IPS-NIHi7 (cell line): ENCODE measurements at regions not wholly inside any gene's neighbourhood (a gene's known extent, or its start where the extent isn't known, plus 50 kb on each side); places are given as distances from the start of the nearest gene placed in this dataset.
A peak's percentile ranks its signal among the peaks of the same experiment; 100 is the strongest.

Experiments used
- DNase-seq: peaks from one replicate; pipeline ENCODE4 v3.0.0; 2012; ENCODE audit warnings: mixed read lengths; ENCODE audit errors: extremely low spot score

GRCh38 chr12:79534029-79534867, 156.5 kb downstream of the PAWR start:
- no peak for DNase-seq

GRCh38 chr12:79532907-79533288, 157.9 kb downstream of the PAWR start:
- no peak for DNase-seq

- DNase-seq: no peak
Measured at GRCh38 chr12:79531518-79531917, 159.2 kb downstream of the PAWR start.

GRCh38 chr12:79527473-79527872, 163.3 kb downstream of the PAWR start:
- no peak for DNase-seq

GRCh38 chr12:79525357-79525756, 165.4 kb downstream of the PAWR start:
- no peak for DNase-seq

GRCh38 chr12:79524507-79525148, 166.1 kb downstream of the PAWR start:
- DNase-seq: no peak

- no peak for DNase-seq
Measured at GRCh38 chr12:79522989-79523386, 167.8 kb downstream of the PAWR start.

- DNase-seq: no peak
Measured at GRCh38 chr12:79522257-79522988, 168.3 kb downstream of the PAWR start.

- DNase-seq: no peak
Measured at GRCh38 chr12:79521576-79521975, 169.2 kb downstream of the PAWR start.

DNA sequence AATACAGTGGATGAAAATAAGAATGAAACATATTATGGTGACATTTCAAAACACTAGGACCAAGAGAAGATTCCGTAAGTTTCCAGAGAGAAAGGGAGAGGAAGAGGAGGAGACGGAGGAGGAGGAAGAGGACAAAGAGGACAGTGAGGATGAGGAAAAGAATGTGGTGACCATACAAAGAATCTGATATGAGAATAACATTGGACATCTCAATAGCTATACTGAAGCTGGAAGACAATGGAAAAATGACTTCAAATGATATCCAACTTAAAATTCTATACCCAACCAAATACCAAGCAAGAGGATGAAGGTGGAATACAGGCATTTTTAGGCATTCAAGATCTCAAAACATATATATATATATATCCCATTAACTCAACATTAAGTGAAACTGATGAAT, 173.4 kb downstream of the PAWR start:
- DNase-seq: no peak

GRCh38 chr12:79515530-79515935, 175.2 kb downstream of the PAWR start:
- DNase-seq: no peak

GRCh38 chr12:79514730-79515529, 175.8 kb downstream of the PAWR start:
- DNase-seq: no peak

DNA sequence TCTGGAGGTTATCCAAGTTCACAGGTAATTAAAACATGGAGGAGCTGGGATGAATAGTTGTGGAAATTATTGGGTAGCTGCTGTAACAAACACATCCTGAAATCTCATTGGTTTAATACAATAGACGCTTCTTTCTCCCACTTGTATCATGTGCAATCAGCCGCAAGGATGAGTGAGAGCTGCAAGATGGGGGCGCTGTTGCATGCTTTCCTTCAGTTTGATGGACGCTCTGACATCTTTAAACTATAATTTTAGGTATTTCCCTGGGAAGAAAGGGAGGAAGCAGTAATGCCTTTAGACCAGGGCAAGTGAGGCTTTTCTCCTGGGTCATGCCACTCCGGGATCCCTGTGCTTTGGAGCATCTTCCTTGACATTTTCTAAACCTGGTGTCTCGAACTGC, 178.7 kb downstream of the PAWR start:
- DNase-seq: peak; percentile 57

DNA sequence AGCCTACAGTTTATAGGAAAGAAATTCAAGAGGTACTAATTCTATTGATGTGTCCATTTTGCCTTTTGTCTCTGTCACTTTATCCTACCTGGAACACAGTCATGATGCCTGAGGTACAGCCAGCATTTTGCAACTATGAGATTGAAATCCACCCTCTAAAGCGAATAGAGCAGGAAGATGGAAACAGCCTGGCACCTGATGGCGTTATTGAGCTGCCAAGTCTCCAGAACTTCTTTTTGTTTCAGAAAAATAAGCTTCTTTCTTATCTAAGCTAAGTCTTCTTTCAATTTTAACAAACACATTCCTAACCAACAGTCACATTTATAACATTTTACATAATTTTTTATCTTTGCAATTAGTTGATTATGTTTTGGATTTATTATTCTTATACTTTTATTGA, 182.1 kb downstream of the PAWR start:
- DNase-seq: no peak
